KOPT-K1 (cell line): ENCODE measurements at regions not wholly inside any gene's neighbourhood (a gene's known extent, or its start where the extent isn't known, plus 50 kb on each side); places are given as distances from the start of the nearest gene placed in this dataset.
"Not testable (repeated sequence)": the region's sequence is repeated elsewhere in the genome, so short reads cannot be mapped to it uniquely, and the experiment has no call there.

Experiments
- H3K27ac ChIP-seq: fragments of 200-600 bp; sonication (generic); 2 replicates; pipeline ENCODE4 v1.5.1; 2016; ENCODE audit warnings: antibody characterized with exemption, mild to moderate bottlenecking, low read depth, low read length; ENCODE audit not compliant: poor library complexity, severe bottlenecking
- H3K36me3 ChIP-seq: fragments of 200-600 bp; sonication (generic); 2 replicates; pipeline ENCODE4 v1.5.1; 2017; ENCODE audit warnings: antibody characterized with exemption, mild to moderate bottlenecking, low read length, moderate library complexity; ENCODE audit not compliant: insufficient read depth
- H3K9me3 ChIP-seq: fragments of 200-600 bp; sonication (generic); 2 replicates; pipeline ENCODE4 v1.5.1; 2017; ENCODE audit warnings: antibody characterized with exemption, low read length, mild to moderate bottlenecking; ENCODE audit not compliant: insufficient read depth, poor library complexity, severe bottlenecking

- Histone ChIP-seq H3K27ac (no peak overlapping the region), H3K9me3 (no peaks in the 10 kb centered on the region), H3K36me3 (no peaks in the 10 kb centered on the region)
Measured at GRCh38 chr11:81255895-81256294, 1477.8 kb downstream of the FAM181B start.

- H3K36me3 ChIP-seq = no peaks in the 10 kb centered on the region
- no peak overlapping the region for H3K27ac ChIP-seq
- H3K9me3 ChIP-seq = no peaks in the 10 kb centered on the region
Measured at GRCh38 chr11:81253244-81253643, 1480.4 kb downstream of the FAM181B start.

- no peaks in the 10 kb centered on the region for H3K9me3 ChIP-seq
Measured at GRCh38 chr11:81246941-81247340, 1486.7 kb downstream of the FAM181B start.

GRCh38 chr11:81245791-81246190 lies 1487.9 kb downstream of the FAM181B start:
- Histone ChIP-seq H3K36me3 (no peaks in the 10 kb centered on the region), H3K27ac (no peak overlapping the region), H3K9me3 (no peaks in the 10 kb centered on the region)

More at GRCh38 chr11:81246941-81247340, 1486.7 kb downstream of the FAM181B start:
- Histone ChIP-seq H3K36me3 (no peaks in the 10 kb centered on the region), H3K27ac (no peak overlapping the region)

DNA sequence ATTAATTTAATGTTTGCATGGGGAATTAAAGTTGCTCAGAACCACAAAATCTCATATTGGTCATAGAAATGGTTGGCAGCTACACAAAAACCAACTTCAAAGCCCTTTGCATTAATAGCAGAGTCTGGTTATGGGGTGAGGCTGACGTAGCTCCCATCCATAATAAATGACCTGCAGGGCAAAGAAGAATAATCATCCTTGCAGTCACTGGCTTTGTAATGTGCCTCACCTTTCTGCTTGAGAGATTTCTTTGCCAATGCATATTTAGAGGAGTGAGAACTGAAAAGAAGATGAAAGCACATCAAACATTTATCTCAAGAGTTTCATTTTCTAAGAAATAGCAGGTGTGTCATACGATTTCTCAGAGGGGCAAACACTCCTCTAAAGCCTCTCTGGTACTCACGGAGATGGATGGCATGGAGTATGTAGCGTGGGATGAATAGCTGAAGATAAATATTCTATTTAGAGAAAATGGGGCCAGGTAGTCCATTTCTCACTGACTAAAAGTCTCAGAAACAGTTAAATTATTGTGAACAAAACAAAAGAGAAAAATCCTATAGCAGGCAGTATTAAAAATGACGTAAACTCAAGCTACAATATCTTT lies 1491.9 kb downstream of the FAM181B start:
- Histone ChIP-seq H3K27ac (no peak overlapping the region), H3K9me3 (no peaks in the 10 kb centered on the region), H3K36me3 (no peaks in the 10 kb centered on the region)

GRCh38 chr11:81237139-81237538 lies 1496.5 kb downstream of the FAM181B start:
- Histone ChIP-seq H3K9me3 (no peaks in the 10 kb centered on the region), H3K36me3 (no peaks in the 10 kb centered on the region), H3K27ac (no peak overlapping the region)

DNA sequence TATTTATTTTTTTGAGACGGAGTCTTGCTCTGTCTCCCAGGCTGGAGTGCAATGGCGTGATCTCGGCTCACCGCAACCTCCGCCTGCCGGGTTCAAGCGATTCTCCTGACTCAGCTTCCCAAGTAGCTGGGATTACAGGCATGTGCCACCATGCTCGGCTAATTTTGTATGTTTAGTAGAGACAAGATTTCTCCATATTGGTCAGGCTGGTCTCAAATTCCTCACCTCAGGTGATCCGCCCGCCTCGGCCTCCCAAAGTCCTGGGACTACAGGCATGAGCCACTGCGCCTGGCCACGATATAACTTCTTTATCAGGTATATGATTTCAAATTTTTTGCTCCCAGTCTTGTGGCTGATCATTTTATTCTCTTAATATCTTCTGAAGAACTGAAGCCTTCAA lies 1506.3 kb downstream of the FAM181B start:
- not testable (repeated sequence) for H3K36me3 ChIP-seq

GRCh38 chr11:81224396-81224795 lies 1509.3 kb downstream of the FAM181B start:
- H3K9me3 ChIP-seq = no peaks in the 10 kb centered on the region
- no peaks in the 10 kb centered on the region for H3K36me3 ChIP-seq
- H3K27ac ChIP-seq = no peak overlapping the region

More for the DNA sequence above, 1506.3 kb downstream of the FAM181B start:
- not testable (repeated sequence) for H3K9me3 ChIP-seq, H3K27ac ChIP-seq

DNA sequence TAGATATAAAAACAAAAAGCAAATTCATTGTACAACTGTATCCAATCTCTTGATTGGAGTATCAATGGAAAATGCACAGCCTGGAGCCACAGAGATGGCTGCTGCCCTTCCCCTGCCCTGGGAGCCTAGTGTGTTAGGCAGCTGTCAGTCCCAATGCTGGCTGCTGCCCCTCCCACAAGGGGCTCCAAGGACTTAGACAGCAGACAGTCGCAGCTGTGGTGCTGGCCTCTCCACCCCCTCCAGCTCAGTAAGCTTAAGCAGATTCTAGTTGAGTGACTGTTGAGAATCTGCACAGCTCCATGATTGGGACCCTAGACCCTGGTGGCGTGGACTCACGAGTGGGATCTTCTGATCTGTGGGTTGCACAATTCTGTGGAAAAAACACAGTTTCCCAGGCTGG lies 1511.2 kb downstream of the FAM181B start:
- H3K36me3 ChIP-seq = no peaks in the 10 kb centered on the region
- H3K9me3 ChIP-seq = no peaks in the 10 kb centered on the region
- H3K27ac ChIP-seq = no peak overlapping the region

DNA sequence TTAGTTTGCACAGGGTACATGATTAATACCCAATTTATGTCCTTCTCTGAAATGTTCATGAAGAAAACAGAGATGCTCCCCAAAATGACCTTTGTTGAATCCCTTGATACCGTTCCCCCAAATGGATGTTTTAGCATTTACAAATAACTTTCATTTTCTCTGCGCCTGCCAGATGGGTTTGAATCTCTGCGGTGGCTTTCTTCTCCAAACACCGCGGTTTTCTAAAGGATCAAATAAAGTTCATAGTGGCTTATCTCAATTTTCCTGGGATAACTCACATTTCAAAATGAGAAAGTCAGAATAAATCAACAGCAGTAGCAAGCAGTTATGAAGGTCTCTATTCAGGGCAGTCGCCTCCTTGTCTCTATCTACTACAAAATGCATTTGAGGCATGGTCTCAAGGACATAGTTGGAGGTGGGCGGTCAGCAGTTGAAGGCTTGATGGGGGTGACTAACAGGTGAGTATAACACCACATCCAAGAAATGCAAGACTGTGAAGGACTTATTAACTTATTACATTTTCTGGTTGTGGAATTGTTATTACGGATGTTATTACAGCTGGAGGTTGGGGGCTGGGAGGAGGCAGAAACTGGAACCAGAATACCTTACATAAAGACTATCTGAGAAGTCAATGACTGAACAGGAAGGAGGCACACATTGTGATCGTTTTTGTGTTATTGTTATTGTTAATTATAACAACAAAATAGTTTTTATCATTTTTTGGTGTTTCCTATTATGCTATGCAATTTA lies 1513.3 kb downstream of the FAM181B start:
- Histone ChIP-seq H3K9me3 (no peaks in the 10 kb centered on the region), H3K27ac (no peak overlapping the region), H3K36me3 (no peaks in the 10 kb centered on the region)

DNA sequence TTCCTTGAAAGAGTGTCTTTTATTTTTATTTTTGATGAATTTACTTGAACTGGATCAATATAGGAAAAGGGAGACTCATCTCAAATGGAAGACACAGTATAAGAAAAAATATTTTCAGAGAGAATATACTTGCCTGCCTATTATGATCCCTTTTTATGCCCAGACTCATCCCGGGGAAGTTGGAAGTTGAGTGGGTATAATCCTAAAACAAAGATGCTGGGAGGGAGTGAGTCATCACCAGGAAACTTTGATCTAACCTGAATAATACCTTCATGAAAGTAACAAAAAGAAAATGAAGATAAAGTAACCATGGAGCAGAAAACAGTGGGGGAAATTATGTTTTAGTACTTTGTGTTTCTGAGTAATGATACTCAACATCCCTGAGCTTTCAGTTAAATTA lies 1514.0 kb downstream of the FAM181B start:
- Histone ChIP-seq H3K27ac (no peak overlapping the region), H3K36me3 (no peaks in the 10 kb centered on the region), H3K9me3 (no peaks in the 10 kb centered on the region)

GRCh38 chr11:81218440-81218839 lies 1515.2 kb downstream of the FAM181B start:
- Histone ChIP-seq H3K27ac (no peak overlapping the region), H3K36me3 (no peaks in the 10 kb centered on the region), H3K9me3 (no peaks in the 10 kb centered on the region)

DNA sequence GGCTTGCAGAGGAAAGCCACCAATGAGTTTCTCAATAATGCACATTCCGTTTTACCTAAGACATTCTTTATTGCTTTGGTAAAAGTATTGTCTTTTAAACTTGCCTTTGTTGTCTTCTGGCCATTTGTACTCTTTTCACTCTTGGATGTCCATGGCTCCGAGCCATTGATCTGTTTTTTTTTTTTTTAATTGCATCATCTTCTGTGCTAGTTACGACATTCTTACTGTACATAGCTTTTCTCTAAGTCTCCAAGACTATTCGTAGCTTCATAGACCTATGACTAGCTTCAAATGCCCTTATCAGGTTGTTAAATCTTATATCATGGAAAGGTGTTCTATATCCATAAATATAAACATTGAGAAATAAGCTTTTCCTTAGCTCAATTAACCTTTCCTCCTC lies 1522.6 kb downstream of the FAM181B start:
- Histone ChIP-seq H3K27ac (no peak overlapping the region), H3K9me3 (no peaks in the 10 kb centered on the region), H3K36me3 (no peaks in the 10 kb centered on the region)

- no peaks in the 10 kb centered on the region for H3K36me3 ChIP-seq
- H3K9me3 ChIP-seq = no peaks in the 10 kb centered on the region
- H3K27ac ChIP-seq = no peak overlapping the region
Measured at GRCh38 chr11:81207421-81208054, 1526.1 kb downstream of the FAM181B start.

GRCh38 chr11:81203876-81204275 lies 1529.8 kb downstream of the FAM181B start:
- Histone ChIP-seq H3K9me3 (no peaks in the 10 kb centered on the region), H3K27ac (no peak overlapping the region), H3K36me3 (no peaks in the 10 kb centered on the region)
